Astrocyte (in vitro differentiated cells and primary cell): ENCODE measurements at regions not wholly inside any gene's neighbourhood (a gene's known extent, or its start where the extent isn't known, plus 50 kb on each side); places are given as distances from the start of the nearest gene placed in this dataset.
"Not testable (repeated sequence)": the region's sequence is repeated elsewhere in the genome, so short reads cannot be mapped to it uniquely, and the experiment has no call there.

ENCODE experiments used
- DNase-seq: peaks from one replicate; pipeline ENCODE4 v3.0.0-alpha.2; 2010; ENCODE audit warnings: low read depth
- FAIRE-seq: peaks from 2 replicates; lab custom pipeline; 2011; peaks lifted over from hg19 to GRCh38; lab: Jason Lieb, UNC
- H2AFZ ChIP-seq: 2 replicates; pipeline ENCODE4 v1.6.0; 2012; ENCODE audit warnings: low read depth, low read length, inconsistent platforms
- H3K27ac ChIP-seq: 2 replicates; pipeline ENCODE4 v1.5.1; 2011; ENCODE audit warnings: low read depth, low read length, inconsistent platforms
- H3K27me3 ChIP-seq: 2 replicates; pipeline ENCODE4 v1.6.0; 2011; ENCODE audit warnings: low read length, inconsistent platforms; ENCODE audit not compliant: insufficient read depth
- H3K36me3 ChIP-seq: 2 replicates; pipeline ENCODE4 v1.5.1; 2011; ENCODE audit warnings: low read length, inconsistent platforms; ENCODE audit not compliant: insufficient read depth
- H3K4me1 ChIP-seq: 2 replicates; pipeline ENCODE4 v1.5.1; 2011; ENCODE audit warnings: low read length, inconsistent platforms; ENCODE audit not compliant: insufficient read depth
- H3K4me2 ChIP-seq: 2 replicates; pipeline ENCODE4 v1.6.0; 2012; ENCODE audit warnings: low read length, inconsistent platforms
- H3K4me3 ChIP-seq: 2 replicates; pipeline ENCODE4 v1.5.1; 2011; ENCODE audit warnings: low read depth, mild to moderate bottlenecking, low read length, inconsistent platforms; ENCODE audit not compliant: insufficient read depth
- H3K79me2 ChIP-seq: 2 replicates; pipeline ENCODE4 v1.6.0; 2012; ENCODE audit warnings: mild to moderate bottlenecking, low read length, inconsistent platforms; ENCODE audit not compliant: insufficient read depth
- H3K9ac ChIP-seq: 2 replicates; pipeline ENCODE4 v1.6.0; 2012; ENCODE audit warnings: mild to moderate bottlenecking, low read length, inconsistent platforms
- H3K9me3 ChIP-seq: 2 replicates; pipeline ENCODE4 v1.5.1; 2012; ENCODE audit warnings: low read depth, mild to moderate bottlenecking, low read length, inconsistent platforms; ENCODE audit not compliant: insufficient read depth
- H4K20me1 ChIP-seq: 2 replicates; pipeline ENCODE4 v1.6.0; 2012; ENCODE audit warnings: low read length, inconsistent platforms; ENCODE audit not compliant: insufficient read depth
- H3K27ac Mint-ChIP-seq: one replicate; pipeline ENCODE4 v1.8.0; 2021; ENCODE audit warnings: mild to moderate bottlenecking, mixed read lengths; ENCODE audit not compliant: unreplicated experiment
- H3K27me3 Mint-ChIP-seq: one replicate; pipeline ENCODE4 v1.8.0; 2021; ENCODE audit warnings: low read depth, mixed read lengths; ENCODE audit not compliant: unreplicated experiment
- H3K36me3 Mint-ChIP-seq: one replicate; pipeline ENCODE4 v1.8.0; 2021; ENCODE audit warnings: low read depth, mixed read lengths; ENCODE audit not compliant: unreplicated experiment
- H3K4me1 Mint-ChIP-seq: one replicate; pipeline ENCODE4 v1.8.0; 2021; ENCODE audit warnings: low read depth, mixed read lengths; ENCODE audit not compliant: unreplicated experiment
- H3K4me3 Mint-ChIP-seq: one replicate; pipeline ENCODE4 v1.8.0; 2021; ENCODE audit warnings: mild to moderate bottlenecking, moderate library complexity, mixed read lengths; ENCODE audit not compliant: unreplicated experiment
- H3K9me3 Mint-ChIP-seq: one replicate; pipeline ENCODE4 v1.8.0; 2021; ENCODE audit warnings: mild to moderate bottlenecking, mixed read lengths; ENCODE audit not compliant: unreplicated experiment
- EZH2 ChIP-seq: IDR thresholded peaks from 2 replicates; pipeline ENCODE4 v1.6.1; 2012; ENCODE audit warnings: mild to moderate bottlenecking, low read length, inconsistent platforms; ENCODE audit not compliant: insufficient read depth
- TF ChIP-seq, protein P1 (sequence below): IDR thresholded peaks from 2 replicates; pipeline ENCODE4 v1.5.1; 2011; ENCODE audit warnings: low read depth, mild to moderate bottlenecking, inconsistent platforms, low read length, moderate library complexity; ENCODE audit not compliant: insufficient read depth

DNA sequence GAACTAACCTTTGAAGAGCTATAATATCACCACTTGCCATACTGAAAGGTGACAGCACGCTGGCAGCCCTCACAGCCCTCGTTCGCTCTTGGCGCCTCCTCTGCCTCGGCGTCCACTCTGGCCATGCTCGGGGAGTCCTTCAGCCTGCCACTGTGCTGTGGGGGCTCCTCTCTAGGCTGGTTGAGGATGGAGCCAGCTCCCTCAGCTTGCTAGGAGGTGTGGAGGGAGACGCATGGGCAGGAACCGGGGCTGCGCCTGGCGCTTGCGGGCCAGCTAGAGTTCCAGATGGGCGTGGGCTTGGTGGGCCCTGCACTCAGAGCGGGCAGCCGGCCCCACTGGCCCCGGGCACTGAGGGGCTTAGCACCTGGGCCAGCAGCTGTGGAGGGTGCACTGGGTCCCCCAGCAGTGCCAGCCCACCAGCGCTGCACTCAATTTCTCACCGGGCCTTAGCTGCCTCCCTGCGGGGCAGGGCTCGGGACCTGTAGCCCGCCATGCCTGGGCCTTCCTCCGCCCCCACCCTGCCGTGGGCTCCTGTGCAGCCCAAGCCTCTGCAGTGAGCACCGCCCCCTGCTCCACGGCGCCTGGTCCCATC lies 329.7 kb downstream of the LMBRD1 start:
- Mint-ChIP-seq H3K4me1 (no peaks in the 10 kb centered on the region), H3K9me3 (peaks cover 5% of the 10 kb centered on the region), H3K27ac (no peak overlapping the region), H3K27me3 (no peaks in the 10 kb centered on the region), H3K36me3 (no peaks in the 10 kb centered on the region), H3K4me3 (no peak overlapping the region)
- Histone ChIP-seq H3K4me3 (no peak overlapping the region), H3K4me1 (no peaks in the 10 kb centered on the region), H2AFZ (no peak overlapping the region), H3K27me3 (no peaks in the 10 kb centered on the region), H4K20me1 (no peaks in the 10 kb centered on the region), H3K79me2 (no peaks in the 10 kb centered on the region), H3K4me2 (no peak overlapping the region), H3K36me3 (no peaks in the 10 kb centered on the region), H3K9ac (no peak overlapping the region), H3K9me3 (no peaks in the 10 kb centered on the region), H3K27ac (no peak overlapping the region)
- DNase-seq (no peak), FAIRE-seq (no peak)
- TF ChIP-seq, protein P1, sequence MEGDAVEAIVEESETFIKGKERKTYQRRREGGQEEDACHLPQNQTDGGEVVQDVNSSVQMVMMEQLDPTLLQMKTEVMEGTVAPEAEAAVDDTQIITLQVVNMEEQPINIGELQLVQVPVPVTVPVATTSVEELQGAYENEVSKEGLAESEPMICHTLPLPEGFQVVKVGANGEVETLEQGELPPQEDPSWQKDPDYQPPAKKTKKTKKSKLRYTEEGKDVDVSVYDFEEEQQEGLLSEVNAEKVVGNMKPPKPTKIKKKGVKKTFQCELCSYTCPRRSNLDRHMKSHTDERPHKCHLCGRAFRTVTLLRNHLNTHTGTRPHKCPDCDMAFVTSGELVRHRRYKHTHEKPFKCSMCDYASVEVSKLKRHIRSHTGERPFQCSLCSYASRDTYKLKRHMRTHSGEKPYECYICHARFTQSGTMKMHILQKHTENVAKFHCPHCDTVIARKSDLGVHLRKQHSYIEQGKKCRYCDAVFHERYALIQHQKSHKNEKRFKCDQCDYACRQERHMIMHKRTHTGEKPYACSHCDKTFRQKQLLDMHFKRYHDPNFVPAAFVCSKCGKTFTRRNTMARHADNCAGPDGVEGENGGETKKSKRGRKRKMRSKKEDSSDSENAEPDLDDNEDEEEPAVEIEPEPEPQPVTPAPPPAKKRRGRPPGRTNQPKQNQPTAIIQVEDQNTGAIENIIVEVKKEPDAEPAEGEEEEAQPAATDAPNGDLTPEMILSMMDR, result no peak
- TF ChIP-seq EZH2, result no peak

DNA sequence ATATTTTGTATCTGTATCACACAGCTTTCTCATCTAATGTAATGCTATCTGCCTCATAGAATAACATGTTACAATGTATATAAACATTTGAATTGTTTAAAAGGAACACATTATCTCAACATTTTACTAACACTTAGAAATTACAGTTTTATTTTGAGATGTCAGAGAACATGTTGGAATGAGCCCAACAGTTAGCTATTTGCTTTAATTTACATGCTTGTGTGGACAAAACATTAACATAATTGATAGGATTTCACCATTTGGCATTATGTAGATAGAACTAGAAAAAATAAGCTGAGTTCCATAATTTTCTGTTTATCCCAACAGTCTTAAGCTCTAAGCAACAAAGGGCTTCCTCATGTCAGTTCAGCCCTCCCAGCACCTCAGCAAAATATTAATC lies 330.9 kb downstream of the LMBRD1 start:
- Mint-ChIP-seq H3K27ac (no peak overlapping the region), H3K4me1 (no peaks in the 10 kb centered on the region), H3K4me3 (no peak overlapping the region), H3K27me3 (no peaks in the 10 kb centered on the region), H3K9me3 (peaks cover 5% of the 10 kb centered on the region), H3K36me3 (no peaks in the 10 kb centered on the region)
- Histone ChIP-seq H3K9me3 (no peaks in the 10 kb centered on the region), H3K4me1 (no peaks in the 10 kb centered on the region), H3K9ac (no peak overlapping the region), H4K20me1 (no peaks in the 10 kb centered on the region), H3K79me2 (no peaks in the 10 kb centered on the region), H3K36me3 (no peaks in the 10 kb centered on the region), H2AFZ (no peak overlapping the region), H3K27ac (no peak overlapping the region), H3K4me3 (no peak overlapping the region), H3K27me3 (no peaks in the 10 kb centered on the region), H3K4me2 (no peak overlapping the region)
- TF ChIP-seq, protein P1, result no peak
- TF ChIP-seq EZH2, result no peak
- DNase-seq (no peak), FAIRE-seq (no peak)

DNA sequence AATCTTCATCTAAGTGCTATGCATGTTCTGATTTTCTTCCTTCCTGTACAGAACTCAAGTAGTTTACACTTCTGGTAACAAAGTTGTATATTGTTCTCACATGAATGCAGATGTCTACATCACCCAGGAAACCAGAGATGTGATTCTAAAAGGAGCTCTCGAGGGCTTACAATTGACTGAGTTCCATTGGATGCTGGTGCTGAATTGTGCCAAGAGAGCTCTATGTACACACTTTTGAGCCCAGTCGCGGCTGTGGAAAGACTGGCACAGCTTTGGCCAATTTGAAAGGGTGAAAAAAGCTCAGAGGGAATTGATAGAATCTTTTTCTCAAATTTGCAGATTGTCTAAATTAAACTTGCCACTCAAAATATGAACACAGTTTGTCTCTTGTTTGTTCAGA lies 340.7 kb downstream of the LMBRD1 start:
- H3K4me3 Mint-ChIP-seq, result no peak overlapping the region
- Histone ChIP-seq H3K4me1 (no peaks in the 10 kb centered on the region), H2AFZ (no peak overlapping the region), H3K27me3 (no peaks in the 10 kb centered on the region), H4K20me1 (no peaks in the 10 kb centered on the region), H3K4me2 (no peak overlapping the region), H3K9ac (no peak overlapping the region), H3K27ac (no peak overlapping the region), H3K36me3 (no peaks in the 10 kb centered on the region), H3K4me3 (no peak overlapping the region), H3K9me3 (peaks cover 2% of the 10 kb centered on the region), H3K79me2 (no peaks in the 10 kb centered on the region)
- no peak overlapping the region for H3K27ac Mint-ChIP-seq
- H3K27me3 Mint-ChIP-seq, result no peaks in the 10 kb centered on the region
- H3K9me3 Mint-ChIP-seq, result peaks cover 2% of the 10 kb centered on the region
- H3K4me1 Mint-ChIP-seq, result no peaks in the 10 kb centered on the region
- H3K36me3 Mint-ChIP-seq, result no peaks in the 10 kb centered on the region
- DNase-seq (no peak), FAIRE-seq (no peak)
- TF ChIP-seq, protein P1, result no peak
- no peak for TF ChIP-seq EZH2

DNA sequence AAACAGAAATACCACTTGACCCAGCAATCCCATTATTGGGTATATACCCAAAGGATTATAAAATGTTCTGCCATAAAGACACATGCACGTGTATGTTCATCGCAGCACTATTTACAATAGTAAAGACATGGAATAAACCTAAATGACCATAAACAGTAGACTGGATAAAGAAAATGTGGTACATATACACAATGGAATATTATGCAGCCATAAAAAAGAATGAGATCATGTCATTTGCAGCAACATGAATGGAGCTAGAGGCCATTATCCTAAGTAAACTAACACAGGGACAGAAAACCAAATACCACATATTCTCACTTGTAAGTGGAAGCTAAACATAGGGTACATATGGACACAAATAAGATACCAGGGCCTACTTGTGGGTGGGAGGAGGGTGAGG lies 342.2 kb downstream of the LMBRD1 start:
- not testable (repeated sequence) for H3K27me3 ChIP-seq, H3K27ac ChIP-seq, DNase-seq, H2AFZ ChIP-seq, H3K9me3 ChIP-seq, H3K9me3 Mint-ChIP-seq, H3K36me3 ChIP-seq, H3K79me2 ChIP-seq, H3K4me3 ChIP-seq, H3K4me1 Mint-ChIP-seq, FAIRE-seq, H4K20me1 ChIP-seq, H3K27ac Mint-ChIP-seq, H3K36me3 Mint-ChIP-seq, H3K4me2 ChIP-seq, H3K27me3 Mint-ChIP-seq, H3K4me3 Mint-ChIP-seq, H3K4me1 ChIP-seq, H3K9ac ChIP-seq
